Stimulated activated CD4-positive, alpha-beta T cell treated with anti-CD3 and anti-CD28 coated beads, Interleukin-2, amount 100 ng/mL, for 4 hours (primary cell): ENCODE measurements at regions not wholly inside any gene's neighbourhood (a gene's known extent, or its start where the extent isn't known, plus 50 kb on each side); places are given as distances from the start of the nearest gene placed in this dataset.

ENCODE experiments used
- DNase-seq: peaks from one replicate; pipeline ENCODE4 v3.0.0-alpha.2; 2020; ENCODE audit warnings: low read depth

GRCh38 chr6:40265615-40266014 lies 321.5 kb downstream of the LRFN2 start:
- no peak for DNase-seq

GRCh38 chr6:40263970-40264369 lies 323.2 kb downstream of the LRFN2 start:
- DNase-seq: no peak

GRCh38 chr6:40262363-40262762 lies 324.8 kb downstream of the LRFN2 start:
- no peak for DNase-seq

DNA sequence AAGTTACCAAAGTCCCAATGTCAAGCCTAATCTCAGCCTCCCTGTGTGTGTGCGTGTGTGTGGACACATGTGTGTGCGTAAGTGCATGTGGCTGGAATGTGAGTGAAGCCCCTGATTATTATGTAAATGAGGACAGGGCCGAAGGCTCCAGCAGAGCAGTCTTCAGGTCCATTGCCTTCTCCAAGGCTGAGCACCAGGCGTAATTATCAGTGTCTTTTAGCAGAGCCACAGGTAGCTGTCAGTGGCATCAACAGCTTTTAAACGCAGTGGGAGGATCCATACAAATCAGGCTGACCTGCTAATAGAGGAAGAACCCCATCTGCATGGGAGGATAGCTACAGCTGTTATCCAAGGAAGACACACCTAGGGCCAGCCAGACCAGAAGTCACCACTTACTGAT lies 324.3 kb upstream of the MOCS1 start:
- no peak for DNase-seq

DNA sequence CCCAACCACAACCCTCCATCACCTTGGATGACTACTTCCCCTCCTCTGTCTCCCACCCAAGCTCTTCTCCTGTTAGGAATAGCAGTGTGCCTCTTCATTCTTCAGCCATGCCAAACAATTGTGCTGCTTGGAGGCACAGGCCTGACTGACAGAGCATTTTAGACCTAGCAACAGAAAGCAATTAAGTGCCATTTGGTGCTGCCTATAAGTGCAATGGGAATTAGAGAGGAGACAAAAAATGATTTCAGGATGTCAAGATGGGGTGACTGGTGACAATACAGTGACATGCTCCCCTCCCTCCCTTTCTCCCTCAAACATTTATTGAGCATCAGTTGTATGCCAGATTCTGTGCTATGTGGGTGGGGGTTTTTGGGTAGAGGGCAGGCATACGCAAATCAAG lies 322.6 kb upstream of the MOCS1 start:
- no peak for DNase-seq

- DNase-seq: no peak
Observed at GRCh38 chr6:40256224-40256623, 322.0 kb upstream of the MOCS1 start.

- no peak for DNase-seq
Observed at GRCh38 chr6:40253420-40253819, 319.2 kb upstream of the MOCS1 start.

DNA sequence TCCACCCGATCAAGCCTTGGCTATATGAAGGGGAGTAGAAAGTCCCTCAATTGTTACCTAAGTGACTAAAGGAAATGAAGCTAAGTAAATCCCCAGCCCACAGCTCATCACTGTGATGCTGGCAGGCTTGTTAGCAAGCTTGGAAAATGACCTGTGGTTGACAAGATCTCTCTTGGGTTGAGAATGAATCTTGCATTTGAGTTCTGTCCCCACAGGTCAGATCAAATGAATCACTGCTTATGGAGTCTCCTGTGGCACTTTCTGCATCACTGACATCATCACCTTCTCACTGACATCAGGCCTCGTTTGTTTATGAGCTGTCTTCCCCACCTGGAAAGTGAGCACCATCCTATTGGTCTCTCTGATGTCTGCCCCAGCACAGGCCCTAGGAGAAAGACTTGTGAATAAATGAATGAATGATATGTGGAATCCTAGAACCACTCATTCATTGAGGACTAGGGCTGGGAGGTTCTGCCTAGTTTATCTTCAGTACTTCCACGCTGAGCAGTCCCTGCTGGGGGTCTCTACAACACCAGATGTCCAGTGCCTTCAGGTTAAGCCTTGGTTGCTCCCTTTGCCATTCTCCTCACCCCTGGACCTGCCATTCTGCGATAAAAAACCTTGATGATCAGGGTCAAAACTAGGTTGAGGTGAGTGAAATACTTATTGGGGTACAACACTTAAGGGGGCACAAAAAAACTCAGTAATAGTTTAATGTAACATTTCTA lies 318.4 kb upstream of the MOCS1 start:
- no peak for DNase-seq

- DNase-seq: no peak
Observed at GRCh38 chr6:40251637-40252300, 317.5 kb upstream of the MOCS1 start.

- no peak for DNase-seq
Observed at GRCh38 chr6:40249935-40250334, 315.7 kb upstream of the MOCS1 start.

GRCh38 chr6:40247516-40248115 lies 313.4 kb upstream of the MOCS1 start:
- DNase-seq: no peak

- DNase-seq: no peak
Observed at GRCh38 chr6:40244699-40245098, 310.4 kb upstream of the MOCS1 start.

DNA sequence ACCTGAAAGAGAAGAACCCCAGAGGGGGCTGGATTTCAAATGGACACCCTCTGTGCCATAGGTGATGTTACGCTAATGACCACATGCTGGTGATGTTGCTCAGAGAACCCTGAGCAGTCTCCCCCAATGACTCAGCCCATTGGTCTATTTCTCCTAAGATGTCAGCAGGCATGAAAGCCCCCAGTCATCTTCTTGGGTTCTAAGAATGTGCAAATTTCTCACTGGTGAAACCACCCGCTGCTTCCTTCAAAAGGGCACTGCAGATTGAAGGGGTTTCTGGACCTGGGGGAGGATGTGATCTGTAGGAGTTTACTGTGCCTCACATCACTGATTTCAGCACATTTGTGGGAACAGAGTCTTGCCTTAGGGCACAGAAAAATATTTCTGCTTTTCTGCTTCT lies 298.4 kb upstream of the MOCS1 start:
- no peak for DNase-seq

- DNase-seq: no peak
Observed at GRCh38 chr6:40227735-40228134, 293.5 kb upstream of the MOCS1 start.

- no peak for DNase-seq
Observed at GRCh38 chr6:40222354-40222753, 288.1 kb upstream of the MOCS1 start.

- DNase-seq: no peak
Observed at GRCh38 chr6:40219799-40220198, 285.5 kb upstream of the MOCS1 start.

DNA sequence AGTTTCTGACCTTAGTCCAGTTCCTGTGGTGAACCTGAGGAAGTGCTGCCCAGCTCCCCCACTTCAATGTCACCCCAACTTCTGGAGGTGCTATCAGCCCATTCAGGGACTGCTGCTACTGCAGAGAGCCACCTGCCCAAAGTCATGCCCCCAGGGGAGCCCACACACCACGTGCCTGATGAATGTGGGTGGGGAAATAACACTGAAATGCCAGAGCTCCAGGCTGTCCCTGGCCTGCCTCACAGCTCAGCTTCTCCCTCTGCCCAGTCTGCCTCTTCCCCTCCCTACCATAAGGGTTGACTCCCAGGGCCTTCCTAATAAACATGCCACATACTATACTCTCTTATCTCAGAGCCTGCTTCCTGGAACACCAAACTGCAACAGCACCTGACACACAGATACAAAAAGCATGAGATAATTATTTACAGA lies 276.4 kb upstream of the MOCS1 start:
- DNase-seq: no peak

GRCh38 chr6:40205801-40206200 lies 271.5 kb upstream of the MOCS1 start:
- no peak for DNase-seq

DNA sequence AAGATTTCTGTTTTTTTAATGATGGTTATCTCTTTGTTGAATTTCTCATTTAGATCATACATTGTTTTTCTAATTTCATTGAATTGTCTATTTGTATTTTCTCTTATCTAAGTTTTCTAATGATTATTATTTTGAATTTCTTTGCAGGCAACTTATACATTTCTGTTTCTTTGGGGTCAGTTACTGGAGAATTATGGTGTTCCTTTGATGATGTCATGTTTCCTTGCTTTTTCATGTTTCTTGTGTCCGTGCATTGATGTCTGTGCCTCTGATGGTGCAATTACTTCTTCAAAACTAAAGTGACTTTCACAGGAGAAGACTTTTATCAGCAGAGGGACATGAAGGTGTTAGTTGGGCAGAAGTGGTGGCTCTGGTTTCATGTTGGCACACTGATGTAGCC lies 270.7 kb upstream of the MOCS1 start:
- DNase-seq: no peak

DNA sequence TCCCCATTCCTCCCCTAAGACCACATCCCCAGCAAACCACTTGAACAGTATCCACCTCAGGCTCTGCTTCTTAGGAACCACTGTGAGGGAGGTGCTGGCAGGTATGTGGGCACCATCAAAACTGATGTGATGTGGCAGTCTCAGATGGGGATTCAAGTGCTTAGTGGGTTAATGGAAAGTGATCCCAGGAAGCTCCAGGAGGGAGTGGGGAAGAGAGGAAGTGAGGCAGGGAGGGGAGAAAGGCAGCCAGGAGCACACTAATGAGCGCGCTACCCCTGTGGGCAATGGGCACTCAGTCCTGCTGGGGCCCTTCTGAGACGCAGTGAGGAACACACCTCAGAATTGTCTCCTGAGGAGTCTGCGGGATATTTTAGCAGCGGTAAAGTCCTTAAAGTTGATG lies 263.1 kb upstream of the MOCS1 start:
- DNase-seq: no peak

- DNase-seq: no peak
Observed at GRCh38 chr6:40196135-40196518, 261.9 kb upstream of the MOCS1 start.

DNA sequence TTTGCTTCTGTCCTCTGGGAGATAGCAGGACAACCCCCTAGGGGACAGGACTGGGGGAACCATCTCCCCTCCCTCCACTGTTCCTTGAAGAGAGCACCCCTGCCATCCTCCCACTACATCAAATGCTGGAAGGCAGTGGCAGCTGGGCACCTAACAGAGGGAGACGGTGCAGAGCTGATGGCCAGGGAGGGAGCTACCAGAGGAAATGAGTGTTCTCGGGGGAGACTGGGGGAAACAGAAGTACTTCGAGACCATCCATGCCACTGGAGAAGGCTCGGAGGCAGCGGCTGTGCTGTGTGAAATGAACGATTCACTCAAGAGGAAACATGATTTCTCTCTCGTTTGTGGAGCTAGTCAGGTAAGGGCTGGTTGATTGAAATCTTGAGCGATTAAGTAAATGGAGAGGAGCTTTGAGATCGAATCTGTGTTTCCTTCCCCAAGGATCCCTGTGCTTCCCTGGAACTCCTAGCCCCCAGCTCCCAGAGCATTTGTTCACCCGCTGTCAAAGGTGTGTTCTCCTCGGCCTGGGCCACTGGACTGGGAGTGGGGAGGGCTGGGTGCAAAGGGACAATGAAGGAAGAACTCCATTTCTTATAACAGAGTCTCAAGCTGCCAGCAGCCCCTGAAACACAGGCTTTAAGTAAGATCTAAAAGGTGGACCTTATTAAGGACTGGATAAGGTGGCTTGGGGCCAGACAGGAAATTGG lies 261.3 kb upstream of the MOCS1 start:
- no peak for DNase-seq
